Spleen (tissue), 7 donors: ENCODE measurements at regions not wholly inside any gene's neighbourhood (a gene's known extent, or its start where the extent isn't known, plus 50 kb on each side); places are given as distances from the start of the nearest gene placed in this dataset.

ENCODE experiments used
- POLR2A ChIP-seq, 3 donors: fragments of 450-650 bp; IDR thresholded peaks; one replicate each; pipeline ENCODE4 v1.5.1; 2017; ENCODE audit warnings: antibody characterized with exemption in 3 of 3, mild to moderate bottlenecking in 1 of 3
- POLR2AphosphoS5 ChIP-seq, 3 donors: sonication (generic); formaldehyde crosslinking; IDR thresholded peaks; one replicate each; pipeline ENCODE4 v1.5.1; 2017; ENCODE audit warnings: antibody characterized with exemption in 3 of 3
- TF ChIP-seq, protein P1 (sequence below), 11 experiments: fragments of 200-600 bp in 7 of 11; fragments of 450-650 bp in 4 of 11; sonication (generic) in 4 of 11; IDR thresholded peaks in 8 of 11; conservative IDR thresholded peaks in 3 of 11; 1 replicate in 7 of 11; 2 replicates in 4 of 11; pipeline versions ENCODE4 v1.4.0 to v1.8.0; 2016 to 2021; ENCODE audit warnings: antibody characterized with exemption in 11 of 11, inconsistent platforms in 4 of 11, mild to moderate bottlenecking in 1 of 11
- donor health status: DM: no; HTN: no; CAD: no; lungs with moderate emphysema.
- donor health status: DM: no; HTN: no; CAD: no.
- donor health status: DM: no; HTN: no; CAD: no.

DNA sequence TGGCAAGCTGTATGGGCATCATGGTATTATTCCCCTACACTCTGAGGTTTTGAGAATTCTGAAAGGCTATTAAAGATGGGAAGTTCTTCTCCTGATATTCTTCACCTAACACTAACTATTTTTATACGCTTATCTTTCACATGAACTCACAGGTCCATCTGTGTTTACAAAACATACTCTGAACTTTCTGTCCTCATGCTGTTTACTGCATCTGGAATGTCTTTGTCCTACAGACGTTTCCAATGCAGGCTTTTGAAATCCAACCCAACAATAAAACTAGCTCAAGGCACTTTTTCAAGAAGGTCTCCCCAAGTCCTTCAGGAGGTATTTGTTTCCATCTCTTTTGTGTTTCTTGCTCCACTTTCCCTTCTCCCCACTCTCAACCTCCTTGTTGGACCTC, 60.5 kb upstream of the MLIP start:
- TF ChIP-seq, protein P1, sequence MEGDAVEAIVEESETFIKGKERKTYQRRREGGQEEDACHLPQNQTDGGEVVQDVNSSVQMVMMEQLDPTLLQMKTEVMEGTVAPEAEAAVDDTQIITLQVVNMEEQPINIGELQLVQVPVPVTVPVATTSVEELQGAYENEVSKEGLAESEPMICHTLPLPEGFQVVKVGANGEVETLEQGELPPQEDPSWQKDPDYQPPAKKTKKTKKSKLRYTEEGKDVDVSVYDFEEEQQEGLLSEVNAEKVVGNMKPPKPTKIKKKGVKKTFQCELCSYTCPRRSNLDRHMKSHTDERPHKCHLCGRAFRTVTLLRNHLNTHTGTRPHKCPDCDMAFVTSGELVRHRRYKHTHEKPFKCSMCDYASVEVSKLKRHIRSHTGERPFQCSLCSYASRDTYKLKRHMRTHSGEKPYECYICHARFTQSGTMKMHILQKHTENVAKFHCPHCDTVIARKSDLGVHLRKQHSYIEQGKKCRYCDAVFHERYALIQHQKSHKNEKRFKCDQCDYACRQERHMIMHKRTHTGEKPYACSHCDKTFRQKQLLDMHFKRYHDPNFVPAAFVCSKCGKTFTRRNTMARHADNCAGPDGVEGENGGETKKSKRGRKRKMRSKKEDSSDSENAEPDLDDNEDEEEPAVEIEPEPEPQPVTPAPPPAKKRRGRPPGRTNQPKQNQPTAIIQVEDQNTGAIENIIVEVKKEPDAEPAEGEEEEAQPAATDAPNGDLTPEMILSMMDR (IDR thresholded peaks at IDR 0.05 in 8 of 11, conservative IDR thresholded peaks at IDR 0.05 in 3 of 11), result no peak
- no peak for TF ChIP-seq POLR2AphosphoS5 (IDR thresholded peaks at IDR 0.05)
- no peak for TF ChIP-seq POLR2A (IDR thresholded peaks at IDR 0.05)
